ENCODE measurements at regions not wholly inside any gene's neighbourhood (a gene's known extent, or its start where the extent isn't known, plus 50 kb on each side); places are given as distances from the start of the nearest gene placed in this dataset.

DNA sequence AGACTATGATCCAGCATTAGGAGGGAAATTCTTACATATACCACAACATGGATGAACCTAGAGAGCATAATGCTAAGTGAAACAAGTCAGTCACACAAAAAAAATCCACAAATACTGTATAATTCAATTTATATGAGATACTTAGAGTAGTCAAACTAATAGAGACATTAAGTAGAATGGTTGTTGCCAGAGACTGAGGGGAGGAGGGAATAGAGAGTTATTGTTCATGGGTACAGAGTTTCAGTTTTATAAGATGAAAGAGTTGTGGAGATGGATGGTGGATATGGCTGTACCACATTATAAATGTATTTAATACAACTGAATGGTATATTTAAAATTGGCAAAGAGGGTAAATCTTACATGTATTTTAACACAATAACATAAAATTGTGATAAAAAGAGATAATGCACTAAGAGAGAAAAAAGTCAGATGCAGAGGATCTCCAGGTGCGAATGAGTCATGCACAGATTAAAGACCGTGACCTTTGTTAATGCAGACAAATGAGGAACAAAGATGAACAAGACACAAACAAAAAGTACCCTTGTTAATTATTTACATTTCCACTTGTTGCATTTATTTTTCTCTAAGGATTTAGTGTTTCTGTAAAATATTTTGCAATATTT lies 541.7 kb upstream of the MEX3C start:
- no peak for DNase-seq

GRCh38 chr18:51751901-51752300 lies 554.4 kb upstream of the MEX3C start:
- DNase-seq, result no peak

GRCh38 chr18:51753365-51754057 lies 556.0 kb upstream of the MEX3C start:
- no peak for DNase-seq

DNA sequence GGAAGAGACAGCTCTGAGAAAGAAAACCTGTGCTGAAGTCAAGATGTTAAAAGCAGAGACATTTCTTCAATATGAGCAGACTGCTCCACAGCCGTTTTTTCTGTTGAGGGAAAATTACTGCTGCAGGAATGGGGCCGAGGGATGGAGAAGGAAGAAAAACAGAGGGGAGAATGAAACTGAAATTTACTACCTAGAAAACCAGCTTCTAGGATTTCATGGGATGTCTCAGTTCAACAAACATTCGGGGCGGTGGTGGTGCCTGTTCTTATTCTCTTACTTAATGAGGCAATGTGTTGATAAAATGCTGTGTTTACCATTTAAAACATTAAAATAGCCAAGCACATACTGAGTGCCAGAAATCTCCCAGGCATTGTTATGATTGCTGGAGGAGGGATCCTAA lies 557.1 kb upstream of the MEX3C start:
- no peak for DNase-seq

- DNase-seq, result no peak
These were observed 559.9 kb upstream of the MEX3C start for GRCh38 chr18:51757255-51757924.

GRCh38 chr18:51762373-51762772 lies 564.9 kb upstream of the MEX3C start:
- DNase-seq, result no peak

DNA sequence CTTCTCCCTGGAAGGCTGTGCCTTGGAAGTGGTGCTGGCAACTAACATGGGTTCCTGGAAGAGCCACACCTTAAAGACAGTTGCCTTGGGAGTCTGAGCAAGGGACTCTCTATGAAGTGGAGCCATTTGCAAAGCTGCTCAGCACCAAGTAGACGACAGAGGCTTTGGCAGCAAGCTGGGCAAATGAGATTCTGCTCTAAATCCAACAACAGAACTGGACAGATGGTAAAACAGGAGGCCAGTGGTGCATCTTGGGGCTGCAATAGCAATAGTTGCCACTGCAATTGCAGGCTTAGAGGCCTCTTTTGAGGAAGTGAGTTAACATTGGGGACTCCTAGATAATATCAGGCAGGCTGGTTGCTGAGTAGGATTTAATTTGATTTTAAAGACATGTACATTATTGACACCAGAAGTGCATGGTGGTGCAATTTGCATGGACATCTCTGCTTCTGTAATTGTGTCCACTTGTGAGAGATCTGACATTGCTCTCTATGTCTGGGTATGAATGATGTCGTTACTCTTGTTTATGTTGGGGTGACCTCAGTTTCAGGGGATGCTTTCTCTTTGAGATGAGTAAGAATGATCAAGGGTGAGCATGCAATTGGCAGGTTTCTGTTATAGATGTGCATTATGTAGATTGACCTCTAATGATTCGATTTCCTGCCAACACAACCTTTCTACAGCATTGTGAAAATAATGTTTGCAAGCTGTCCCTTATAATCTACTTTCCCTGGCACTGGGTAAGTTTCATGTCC lies 568.3 kb upstream of the MEX3C start:
- DNase-seq, result no peak

DNA sequence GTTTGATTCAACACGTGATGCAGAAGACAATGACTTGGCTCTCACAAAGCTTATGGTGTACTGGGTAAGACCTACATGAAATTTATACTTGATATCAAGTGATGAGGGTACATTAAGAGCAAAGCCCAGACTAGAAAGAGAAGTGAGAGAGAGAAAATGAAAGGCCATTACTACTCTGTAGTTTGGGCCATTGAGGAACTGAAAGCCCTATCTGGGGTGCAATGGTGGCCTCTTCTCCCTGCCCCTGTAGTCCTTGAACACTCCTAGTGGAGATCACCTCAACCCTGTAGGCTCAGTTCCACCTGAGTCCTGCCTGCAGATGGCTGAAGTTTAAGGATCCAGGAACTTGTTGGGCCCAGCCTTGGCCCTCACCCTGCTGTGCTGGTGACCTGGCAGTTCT lies 569.8 kb upstream of the MEX3C start:
- DNase-seq, result no peak

DNA sequence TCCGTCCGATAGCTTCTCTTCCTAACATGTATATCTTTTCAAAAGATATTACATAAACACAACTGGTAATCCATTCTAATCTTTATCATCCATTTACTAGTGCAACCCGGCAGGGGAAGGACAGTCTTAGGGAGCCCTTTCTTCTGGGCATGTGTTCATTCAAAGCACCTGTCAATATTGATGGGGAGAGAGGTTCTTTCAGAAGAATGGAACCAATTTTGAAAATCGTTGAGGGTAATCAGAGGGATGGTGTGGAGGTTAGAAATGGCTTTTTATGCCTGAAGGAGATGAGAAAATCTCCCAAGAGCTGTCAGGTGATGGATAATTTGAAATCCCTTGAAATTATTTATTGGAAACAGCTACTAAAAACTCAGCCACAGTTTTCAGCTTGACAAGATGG lies 561.9 kb upstream of the DCC start:
- no peak for DNase-seq

DNA sequence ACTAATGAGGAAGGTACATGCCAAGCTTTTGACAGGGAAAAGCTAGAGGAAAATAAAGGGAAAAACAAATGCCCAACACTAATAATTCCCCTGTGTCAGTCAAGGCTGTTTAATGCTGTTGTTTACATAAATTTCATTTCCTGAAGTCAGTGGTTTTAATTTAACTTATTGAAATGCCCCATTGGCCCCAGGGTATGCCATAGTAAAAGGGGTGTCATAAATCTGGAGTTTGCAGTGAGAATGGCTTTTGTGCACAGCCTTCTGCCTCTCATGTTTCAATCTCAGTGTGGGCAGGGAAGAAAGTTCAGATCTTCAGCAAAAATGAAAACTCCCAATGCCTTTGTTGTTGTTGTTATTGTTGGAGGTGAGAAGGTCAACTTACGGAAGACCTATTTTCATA lies 550.1 kb upstream of the DCC start:
- no peak for DNase-seq

GRCh38 chr18:51801514-51801913 lies 538.5 kb upstream of the DCC start:
- no peak for DNase-seq

DNA sequence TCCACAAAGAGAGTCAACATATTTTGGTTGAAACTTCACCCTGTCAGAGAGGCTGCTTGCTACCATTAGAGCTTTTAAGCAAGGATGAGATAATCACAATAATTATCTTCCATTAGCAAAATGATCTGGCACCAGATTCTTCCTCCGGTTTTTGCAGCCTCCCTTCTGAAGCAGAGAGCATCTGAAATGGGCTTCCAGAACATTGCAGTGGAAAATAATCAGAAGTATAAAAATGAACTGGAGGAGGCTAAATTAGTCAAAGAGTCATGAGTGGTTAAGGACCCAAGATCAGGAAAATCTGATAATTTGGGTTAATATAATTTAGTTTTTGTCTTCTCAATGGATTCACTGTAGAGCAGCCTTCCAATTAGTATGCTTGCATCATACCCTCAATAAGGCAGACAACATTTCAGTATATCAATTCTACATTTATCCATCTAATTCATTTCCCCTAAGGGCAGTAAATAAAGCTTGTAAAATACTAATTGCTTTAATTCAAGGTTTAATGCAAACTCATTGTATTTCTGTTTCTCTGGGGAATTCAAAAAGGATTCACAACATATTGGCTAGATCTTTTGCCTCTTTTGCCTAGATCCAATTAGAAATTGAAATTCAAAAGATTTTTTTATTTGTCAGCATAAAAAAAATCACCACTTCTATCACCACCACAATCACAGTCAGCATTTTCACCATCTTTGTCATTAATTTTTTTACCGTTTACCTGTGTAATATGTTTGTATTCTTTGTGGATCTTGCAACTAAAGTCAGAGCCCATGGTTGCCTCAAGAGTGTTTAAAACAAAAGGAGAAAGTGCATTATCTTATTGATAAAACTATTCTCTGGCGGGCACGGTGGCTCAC lies 537.2 kb upstream of the DCC start:
- no peak for DNase-seq

GRCh38 chr18:51807336-51807735 lies 532.7 kb upstream of the DCC start:
- no peak for DNase-seq

- DNase-seq, result no peak
These were observed 528.1 kb upstream of the DCC start for GRCh38 chr18:51811883-51812282.

- no peak for DNase-seq
These were observed 526.3 kb upstream of the DCC start for GRCh38 chr18:51813740-51814139.

- no peak for DNase-seq
These were observed 518.4 kb upstream of the DCC start for GRCh38 chr18:51821610-51822009.

- DNase-seq, result no peak
These were observed 515.3 kb upstream of the DCC start for GRCh38 chr18:51824746-51825145.

DNA sequence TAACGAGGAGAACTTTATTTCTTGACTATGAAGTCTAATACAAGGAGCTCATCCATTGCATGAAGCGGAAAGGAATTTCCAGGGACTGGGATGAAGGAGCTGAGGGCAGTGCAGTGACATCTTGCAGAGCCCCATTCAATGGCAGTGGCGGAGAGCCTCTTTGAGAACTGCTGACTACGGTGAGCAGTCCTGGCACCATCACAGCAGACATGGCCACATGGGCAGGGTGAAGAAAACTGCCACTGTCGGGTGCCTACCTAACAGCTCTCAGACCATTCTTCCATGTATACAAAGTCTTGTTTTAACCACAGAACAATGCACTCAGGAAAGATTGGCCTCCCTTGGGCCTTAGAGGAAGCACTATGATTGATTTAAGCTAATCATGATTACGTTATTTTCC lies 506.1 kb upstream of the DCC start:
- DNase-seq, result no peak

DNA sequence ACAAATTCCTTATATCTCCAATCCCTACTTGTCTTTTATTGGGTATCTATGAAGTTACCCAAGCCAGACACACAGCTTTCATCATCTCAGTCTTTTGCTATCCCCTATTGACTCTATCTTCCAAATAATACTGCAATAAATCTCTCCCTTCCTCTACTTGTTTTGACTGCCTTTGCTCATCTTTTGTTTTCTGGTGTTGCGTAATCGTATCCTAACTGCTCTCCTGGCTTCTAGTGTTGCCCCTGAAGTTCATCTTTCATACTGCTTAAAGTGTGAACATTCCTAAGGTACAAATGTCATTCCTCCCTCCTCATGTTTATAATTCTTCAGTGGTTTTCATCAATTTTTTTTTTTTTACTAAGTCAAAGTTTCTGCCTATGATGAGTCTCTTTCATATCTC lies 491.3 kb upstream of the DCC start:
- no peak for DNase-seq

DNA sequence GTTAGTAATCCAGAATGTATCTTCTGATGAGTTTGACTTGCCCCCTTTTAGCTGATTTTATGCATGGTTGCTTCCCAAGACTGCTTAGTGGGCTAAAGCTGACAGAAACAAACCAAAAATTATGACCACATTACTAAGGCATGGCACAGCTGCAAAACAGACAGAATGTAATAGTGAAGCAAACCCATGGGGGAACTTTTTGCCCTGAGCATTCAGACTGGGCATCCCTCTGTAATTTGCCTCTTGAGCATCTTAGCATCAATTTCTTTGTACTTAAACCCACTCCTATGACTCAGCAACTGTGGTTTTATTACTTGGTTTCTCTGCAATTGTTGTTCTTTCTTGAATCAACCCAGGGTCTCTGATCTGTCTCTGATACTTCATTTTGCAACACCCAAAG lies 487.3 kb upstream of the DCC start:
- no peak for DNase-seq

- DNase-seq, result no peak
These were observed 482.0 kb upstream of the DCC start for GRCh38 chr18:51857989-51858388.

- DNase-seq, result no peak
These were observed 479.0 kb upstream of the DCC start for GRCh38 chr18:51861046-51861445.
